ENCODE measurements at regions not wholly inside any gene's neighbourhood (a gene's known extent, or its start where the extent isn't known, plus 50 kb on each side); places are given as distances from the start of the nearest gene placed in this dataset.
"Not testable (repeated sequence)": the region's sequence is repeated elsewhere in the genome, so short reads cannot be mapped to it uniquely, and the experiment has no call there.

DNA sequence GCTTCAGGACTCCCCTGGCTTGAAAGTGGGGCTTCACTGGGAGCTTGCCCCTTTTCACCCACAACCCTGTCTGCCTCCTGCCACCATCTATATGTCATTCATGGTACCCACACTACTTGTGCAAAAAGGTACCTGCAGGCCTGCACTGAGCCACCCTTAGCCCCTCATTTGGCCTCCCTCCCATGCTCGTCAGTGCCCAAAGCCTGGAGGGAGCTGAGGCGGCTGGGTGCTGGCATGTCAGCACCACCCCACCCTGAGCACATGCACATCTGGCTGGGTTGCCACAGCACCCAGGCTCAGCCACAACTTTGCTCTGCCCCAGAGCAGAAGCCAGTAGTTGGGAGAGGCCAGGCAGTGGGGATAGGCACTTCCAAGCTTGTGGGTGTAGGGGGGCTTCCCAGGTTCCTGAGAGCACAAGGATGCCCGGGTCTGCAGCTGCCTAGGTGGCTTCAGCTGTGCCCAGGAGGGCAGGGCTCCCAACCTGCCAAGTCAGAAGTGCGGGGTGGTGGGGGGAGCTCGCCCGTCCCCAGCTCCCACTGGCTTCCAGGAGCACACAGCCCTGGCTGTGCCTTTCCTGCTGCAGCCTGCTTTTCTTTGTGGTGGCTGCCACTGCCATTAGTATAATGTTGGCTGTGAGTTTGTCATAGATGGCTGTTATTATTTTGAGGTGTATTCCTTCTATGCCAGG lies 1054.6 kb upstream of the EPHA6 start:
- DNase-seq (ENCODE audit: low spot score) = no peak

DNA sequence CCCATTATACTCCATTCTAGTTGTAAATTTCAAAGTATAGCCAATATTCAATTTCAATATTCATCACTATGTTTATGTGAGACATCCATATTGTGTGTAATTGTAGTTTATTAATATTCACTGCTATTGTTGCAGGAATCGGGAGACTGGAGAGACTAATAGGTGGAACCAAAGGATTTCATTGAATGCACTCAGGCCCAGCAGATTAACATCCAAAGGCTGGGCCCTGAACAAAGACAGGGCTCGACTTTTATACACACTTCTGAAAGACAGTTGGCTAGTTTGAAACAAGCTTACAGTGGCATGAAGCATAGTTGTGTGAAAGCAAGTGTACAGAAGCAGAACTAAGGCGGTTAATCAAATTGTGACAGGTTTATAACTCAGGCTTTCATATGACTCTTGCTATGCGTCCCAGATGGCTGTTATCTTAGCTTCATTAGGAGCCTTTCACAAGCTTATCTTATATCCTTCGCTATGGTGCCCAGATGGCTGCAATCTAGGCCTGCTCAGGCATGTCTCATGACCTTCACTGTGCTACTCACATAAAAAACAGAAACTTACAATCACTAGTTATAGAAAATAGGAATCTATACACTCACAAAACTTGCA lies 1038.8 kb upstream of the EPHA6 start:
- no peak for DNase-seq (ENCODE audit: low spot score)

DNA sequence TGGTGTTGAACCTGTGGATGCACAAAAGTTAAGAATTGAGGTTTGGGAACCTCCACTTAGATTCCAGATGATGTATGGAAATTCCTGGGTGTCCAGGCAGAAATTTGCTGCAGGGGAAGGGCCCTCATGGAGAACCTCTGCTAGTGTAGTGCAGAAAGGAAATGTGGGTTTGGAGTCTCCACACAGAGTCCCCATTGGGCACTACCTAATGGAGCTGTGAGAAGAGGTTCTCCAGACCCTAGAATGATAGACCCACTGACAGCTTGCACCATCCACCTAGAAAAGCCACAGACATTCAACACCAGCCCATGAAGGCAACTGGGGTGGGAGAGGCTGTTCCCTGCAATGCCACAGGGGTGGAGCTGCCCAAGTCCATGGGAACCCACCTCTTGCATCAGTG lies 1032.8 kb upstream of the EPHA6 start:
- no peak for DNase-seq (ENCODE audit: low spot score)

DNA sequence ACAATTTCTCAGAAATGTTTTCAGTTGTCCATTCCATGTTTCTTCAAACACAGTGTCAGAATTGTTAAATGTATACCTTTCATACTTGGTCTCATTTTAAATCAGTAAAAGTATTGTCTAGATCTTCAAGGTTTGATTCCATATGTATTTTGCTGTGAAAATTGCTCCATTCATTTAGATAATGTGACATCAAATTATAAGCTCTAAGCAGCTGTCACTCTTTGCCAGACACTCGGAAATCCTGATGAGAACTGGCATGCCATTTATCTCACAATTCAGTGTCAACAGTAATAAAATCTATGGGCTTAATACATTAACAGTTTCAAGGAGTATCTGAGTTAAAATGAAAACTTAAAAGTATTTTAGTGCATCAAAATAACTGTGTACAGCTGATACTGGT lies 1025.3 kb upstream of the EPHA6 start:
- no peak for DNase-seq (ENCODE audit: low spot score)

DNA sequence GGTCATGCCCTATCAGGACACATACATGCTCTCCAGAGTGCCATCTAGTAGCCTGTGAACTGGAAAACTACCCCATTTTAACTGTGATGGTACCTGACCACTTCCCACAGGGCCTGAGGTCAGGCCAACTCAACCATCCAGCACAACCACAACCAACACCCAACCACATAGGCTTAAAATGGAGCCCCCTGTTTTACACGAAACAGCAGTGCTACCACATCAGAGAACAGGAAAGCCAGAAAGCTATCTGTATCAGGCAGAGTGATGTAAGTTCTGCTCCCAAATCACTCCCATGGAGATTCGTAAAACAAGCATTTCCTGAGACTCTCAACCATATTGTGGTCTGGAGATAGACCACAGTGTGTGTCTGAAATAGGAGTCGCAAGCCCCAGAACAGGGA lies 1017.3 kb upstream of the EPHA6 start:
- DNase-seq (ENCODE audit: low spot score) = no peak

DNA sequence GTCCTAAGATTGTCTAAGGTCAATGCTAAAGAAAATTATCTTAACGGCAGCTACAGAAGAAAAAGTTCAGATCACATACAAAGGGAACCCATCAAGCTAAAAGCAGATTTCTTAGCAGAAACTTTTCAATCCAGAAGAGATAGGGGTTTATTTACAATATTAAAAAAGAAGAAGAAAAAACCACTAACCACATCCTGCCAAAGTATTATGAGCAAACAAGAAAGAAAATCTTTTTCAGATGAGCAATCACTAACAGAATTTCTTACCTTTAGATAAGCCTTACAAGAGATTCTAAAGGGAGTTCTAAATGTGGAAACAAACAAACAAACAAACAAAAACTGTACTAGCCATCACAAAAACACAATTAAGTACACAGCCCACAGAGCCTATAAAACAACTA lies 1015.8 kb upstream of the EPHA6 start:
- no peak for DNase-seq (ENCODE audit: low spot score)

DNA sequence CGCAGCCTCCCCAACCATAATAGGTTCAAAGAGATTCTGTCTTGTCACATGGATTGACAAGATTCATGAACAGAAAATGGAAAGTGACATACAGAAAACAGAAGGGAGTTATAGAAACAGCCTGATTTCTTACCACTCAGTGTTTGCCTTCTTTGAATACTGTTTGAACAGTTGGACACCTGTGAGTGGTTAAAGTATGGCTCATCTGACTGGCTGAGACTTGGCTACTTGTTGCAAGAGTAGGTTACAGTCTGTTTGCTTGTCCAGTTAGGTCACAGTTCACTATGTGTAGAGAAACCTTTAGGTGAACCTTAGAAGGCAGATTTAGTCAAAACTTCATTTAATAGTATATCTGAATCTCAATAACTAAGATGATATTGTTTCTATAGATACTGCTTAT lies 1003.9 kb upstream of the EPHA6 start:
- DNase-seq (ENCODE audit: low spot score) = no peak

DNA sequence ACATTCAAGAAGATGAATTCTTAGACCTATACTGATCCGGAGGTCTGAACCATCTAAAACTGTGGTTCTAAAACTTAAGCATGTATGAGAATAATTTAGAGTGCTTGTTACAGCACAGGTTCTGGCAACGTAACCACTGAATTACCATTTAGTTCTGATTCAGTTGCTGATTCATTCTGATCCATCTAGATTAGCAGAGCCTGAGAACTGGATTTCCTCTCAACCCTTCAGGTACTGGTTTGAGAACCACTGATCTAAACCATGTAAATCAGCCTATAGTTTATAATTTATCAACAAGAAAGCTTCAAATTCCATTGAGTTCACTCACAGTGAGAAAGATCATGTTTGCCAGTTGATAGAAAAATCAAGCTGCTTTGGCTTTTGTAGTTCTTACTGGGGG lies 1001.1 kb upstream of the EPHA6 start:
- DNase-seq (ENCODE audit: low spot score) = no peak

DNA sequence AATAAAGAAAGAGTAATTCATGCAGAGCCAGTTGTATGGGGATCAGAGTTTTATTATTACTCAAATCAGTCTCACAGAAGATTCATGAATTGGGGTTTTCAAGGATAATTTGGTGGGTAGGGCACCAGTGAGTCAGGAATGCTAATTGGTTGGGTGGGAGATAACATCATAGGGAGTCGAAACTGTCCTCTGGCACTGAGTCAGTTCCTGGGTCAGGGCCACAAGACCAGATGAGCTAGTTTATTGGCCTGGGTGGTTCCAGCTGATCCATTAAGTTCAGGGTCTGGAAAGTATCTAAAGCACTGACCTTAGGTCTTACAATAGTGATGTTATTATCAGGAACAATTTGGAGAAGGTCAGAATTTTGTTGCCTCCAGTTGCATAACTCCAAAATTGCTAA lies 998.6 kb upstream of the EPHA6 start:
- no peak for DNase-seq (ENCODE audit: low spot score)

DNA sequence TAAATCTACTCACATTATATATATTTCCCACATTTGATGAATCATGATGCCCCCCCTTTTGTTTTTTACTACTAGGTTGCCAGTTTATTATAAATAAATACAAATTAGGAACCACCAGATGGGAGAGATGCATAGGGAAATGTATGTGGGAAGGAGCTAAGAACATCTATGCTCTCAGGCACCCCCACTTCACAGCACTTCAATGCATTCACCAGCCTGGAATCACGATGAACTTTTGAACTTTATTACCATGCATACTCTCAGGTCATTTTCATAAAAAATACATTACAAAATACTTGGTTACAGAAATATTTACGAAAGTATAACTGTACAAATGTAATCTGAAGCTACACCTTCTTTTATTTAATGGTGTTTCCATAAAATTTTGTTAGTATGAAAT lies 988.0 kb upstream of the EPHA6 start:
- no peak for DNase-seq (ENCODE audit: low spot score)

DNA sequence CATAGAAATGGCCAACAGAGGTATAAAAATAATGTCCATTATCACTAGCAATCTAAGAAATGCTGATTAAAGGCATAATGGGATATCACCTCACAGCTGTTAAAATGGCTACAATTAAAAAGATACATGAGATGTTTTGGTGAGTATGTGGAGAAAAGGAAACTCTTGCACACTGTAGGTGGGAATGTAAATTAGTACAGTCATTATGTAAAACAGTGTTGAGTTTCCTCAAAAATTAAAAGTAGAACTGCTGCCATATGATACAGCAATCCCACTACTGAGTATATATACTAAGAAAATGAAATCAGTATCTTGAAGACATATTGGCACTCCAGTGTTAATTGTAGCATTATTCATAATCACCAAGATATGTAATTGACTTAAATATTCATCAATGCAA lies 982.2 kb upstream of the EPHA6 start:
- no peak for DNase-seq (ENCODE audit: low spot score)

DNA sequence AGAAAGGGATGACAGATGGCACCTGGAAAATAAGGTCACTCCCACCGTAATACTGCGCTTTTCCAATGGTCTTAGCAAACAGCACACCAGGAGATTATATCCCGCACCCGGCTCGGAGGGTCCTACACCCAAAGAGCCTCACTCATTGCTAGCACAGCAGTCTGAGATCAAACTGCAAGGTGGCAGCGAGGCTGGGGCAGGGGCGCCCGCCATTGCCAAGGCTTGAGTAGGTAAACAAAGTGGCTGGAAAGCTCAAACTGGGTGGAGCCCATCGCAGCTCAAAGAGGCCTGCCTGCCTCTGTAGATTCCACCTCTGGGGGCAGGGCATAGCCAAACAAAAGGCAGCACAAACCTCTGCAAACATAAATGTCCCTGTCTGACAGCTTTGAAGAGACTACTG lies 953.8 kb upstream of the EPHA6 start:
- not testable (repeated sequence) for DNase-seq (ENCODE audit: low spot score)

DNA sequence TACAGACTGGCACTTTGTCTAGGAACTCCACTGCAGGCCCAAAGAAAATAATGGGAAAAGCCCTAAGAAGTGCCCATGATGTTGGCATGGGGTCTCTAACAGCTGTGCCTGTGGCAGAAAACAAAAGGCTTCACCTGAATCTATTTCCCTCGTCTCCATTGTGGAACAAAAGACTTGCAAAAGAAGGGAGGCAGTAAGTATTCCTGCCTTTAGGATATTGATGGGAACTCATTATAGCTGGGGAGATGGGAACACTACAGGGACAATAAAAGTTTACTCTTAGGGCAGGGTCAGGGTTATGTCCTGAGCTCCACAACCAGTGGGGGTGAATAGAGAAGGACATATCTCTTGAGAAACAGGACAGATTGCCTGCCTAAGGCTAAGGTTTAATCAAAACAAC lies 930.6 kb upstream of the EPHA6 start:
- no peak for DNase-seq (ENCODE audit: low spot score)

DNA sequence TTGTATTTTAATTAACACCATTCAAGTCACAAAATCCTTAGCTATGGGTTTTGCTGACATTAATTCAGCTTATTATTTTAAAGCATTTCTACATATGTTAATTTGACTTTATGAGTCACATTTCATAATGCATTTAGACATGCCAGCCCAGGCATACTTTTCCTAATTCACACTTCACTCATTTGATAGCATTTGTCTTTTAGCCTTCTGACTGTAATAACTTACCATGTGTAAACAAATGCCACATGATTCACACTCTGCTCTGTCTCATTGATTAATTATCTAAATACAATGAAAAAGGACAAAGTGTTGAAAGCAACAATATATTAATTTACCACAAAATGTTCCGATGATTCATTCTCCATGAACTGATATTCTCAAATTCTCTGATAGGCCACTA lies 927.8 kb upstream of the EPHA6 start:
- no peak for DNase-seq (ENCODE audit: low spot score)

DNA sequence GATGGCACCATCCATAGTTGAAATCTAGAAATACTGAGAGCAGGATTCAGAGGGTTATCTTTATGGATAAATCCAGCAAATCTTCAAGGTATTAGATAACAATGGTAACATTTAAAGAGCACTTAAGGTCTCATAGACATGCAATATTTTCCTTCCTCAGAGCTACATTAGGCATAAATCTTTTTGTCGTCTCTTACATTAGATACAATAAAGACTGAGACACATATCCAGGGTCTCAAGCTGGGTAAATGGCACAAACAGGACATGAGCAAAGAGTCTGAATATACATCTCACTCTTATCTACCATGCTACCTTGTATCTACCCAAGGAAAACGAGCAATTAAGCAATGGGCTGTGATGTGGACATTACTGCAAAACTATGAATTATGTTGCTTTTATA lies 927.3 kb upstream of the EPHA6 start:
- DNase-seq (ENCODE audit: low spot score) = no peak

DNA sequence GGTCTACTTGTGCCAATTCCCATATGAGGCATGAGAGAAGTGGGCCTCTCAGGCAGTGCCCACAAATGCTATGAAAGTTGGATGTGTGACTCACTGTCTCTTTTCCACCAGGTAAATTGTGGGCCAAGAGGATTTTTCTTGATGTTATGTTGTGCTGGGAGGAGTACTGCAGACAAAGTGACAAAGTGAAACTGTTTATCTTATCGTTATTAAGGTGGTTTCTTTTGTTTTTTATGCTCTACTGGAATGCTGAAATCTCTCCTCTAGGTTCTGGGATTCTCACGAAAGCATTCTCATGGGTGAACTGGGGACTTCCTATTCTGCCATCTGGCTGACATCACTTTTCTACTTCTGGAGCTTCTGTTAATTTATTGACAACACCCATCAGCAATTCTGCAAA lies 919.6 kb upstream of the EPHA6 start:
- DNase-seq (ENCODE audit: low spot score) = no peak

DNA sequence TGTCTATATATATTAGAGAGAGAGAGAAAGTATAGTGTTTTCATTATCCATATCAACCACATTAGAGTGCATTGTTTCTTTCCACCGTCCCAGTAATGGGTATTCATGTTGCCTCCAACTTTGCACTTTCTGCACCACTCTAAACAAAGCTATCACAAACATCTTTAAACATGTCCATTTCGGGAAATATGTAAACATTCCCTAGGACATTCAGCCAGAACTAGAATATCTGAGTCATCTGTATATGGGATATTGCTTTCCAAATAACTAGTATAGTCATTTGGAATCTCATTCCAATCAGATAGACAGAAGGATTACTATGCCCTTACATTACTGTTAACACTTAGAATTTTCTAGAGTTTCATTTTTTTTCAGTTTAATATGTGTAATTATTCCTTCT lies 914.9 kb upstream of the EPHA6 start:
- DNase-seq (ENCODE audit: low spot score) = no peak

DNA sequence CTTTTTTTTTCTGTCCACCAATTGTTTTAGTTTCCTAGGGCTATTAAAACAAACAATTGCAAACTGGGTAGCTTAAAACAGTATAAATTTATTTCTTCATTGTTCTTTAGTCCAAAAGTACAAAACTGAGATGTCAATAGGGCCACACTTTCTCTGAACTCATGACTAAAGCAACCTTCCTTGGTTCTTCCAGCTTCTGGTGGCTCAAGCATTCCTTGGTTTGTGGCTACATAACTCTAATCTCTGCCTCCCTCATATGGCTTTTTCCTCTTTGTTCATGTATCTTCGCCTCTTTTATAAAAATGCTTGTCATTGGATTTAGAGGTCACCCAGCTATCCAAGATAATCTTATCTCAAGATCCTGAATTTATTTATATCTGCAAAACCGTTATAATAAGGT lies 914.5 kb upstream of the EPHA6 start:
- DNase-seq (ENCODE audit: low spot score) = no peak

DNA sequence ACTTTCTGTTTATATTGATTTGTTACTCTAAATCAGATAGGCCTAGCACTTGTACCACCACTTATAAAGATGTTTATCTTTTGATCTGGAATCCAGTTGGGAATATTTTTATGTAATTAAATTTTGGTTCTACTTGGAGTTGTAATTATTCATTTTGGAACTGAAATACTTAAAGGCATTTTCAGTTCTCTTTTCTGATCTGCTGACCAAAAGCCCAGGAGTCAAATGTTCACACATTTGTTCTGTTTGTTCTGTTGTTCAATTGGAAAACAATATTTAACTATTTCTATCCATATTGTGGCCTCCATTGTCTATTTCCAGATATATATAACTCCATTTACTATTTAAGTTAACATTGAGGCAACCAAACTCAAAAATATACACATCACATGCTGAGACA lies 912.4 kb upstream of the EPHA6 start:
- DNase-seq (ENCODE audit: low spot score) = no peak

DNA sequence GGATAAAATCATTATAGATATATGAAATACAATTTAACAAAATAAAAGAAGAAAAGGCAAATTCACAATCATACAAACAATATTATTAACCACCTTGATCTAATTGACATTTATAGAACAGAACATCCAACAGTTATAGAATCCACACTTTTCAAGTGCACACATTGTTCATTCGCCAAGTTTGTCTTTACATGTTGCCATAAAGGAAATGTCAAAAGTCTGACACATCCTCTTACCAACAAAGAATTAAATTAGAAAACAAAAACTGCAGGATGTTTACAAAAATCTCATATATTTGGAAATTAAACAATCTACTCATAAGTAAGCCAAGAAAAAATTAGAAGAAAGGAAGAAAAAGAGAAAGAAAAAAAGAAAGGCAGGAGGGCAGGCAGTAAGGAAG lies 909.2 kb upstream of the EPHA6 start:
- no peak for DNase-seq (ENCODE audit: low spot score)

DNA sequence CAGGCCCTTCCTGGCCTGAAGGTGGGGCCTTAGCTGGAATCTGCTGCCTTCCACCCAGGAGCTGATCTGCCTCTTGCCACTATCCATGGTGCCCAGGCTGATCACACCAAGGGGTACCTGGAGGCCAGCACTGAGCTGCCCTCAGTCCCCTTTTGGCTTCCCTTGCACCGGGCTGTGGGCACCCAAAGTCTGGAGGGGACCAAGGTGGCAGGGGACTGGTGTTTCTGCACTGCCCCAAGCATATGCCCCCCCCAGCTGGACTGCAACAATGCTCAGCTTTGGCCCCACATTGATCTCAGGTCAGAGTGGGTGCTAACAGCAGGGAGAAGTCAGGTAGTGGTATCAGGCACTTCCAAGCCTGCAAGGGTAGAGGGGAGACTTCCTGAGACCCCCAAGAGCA lies 902.6 kb upstream of the EPHA6 start:
- DNase-seq (ENCODE audit: low spot score) = no peak

DNA sequence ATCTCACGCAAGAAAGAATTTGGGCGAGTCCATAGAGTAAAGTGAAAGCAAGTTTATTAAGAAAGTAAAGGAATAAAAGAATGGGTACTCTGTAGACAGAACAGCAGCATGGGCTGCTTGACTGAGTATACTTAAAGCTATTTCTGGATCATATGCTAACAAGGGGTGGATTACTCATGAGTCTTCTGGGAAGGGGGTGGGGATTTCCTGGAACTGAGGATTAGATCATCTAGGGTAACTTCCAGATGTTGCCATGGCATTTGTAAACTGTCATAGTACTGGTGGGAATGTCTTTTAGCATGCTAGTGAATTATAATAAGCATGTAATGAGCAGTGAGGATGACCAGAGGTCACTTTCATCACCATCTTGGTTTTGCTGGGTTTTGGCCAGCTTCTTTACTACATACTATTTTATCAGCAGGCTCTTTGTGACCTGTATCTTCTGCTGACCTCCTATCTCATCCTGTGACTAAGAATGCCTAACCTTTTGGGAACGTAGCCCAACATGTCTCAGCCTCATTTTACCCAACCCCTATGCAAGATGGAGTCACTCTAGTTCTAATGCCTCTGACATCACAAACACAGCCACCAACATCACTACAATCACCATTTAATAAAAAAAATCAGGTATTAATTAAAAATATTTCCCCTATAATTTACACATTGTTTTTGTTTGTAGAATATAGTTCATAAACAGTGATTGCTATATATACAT lies 890.7 kb upstream of the EPHA6 start:
- DNase-seq (ENCODE audit: low spot score) = peak; percentile 74

DNA sequence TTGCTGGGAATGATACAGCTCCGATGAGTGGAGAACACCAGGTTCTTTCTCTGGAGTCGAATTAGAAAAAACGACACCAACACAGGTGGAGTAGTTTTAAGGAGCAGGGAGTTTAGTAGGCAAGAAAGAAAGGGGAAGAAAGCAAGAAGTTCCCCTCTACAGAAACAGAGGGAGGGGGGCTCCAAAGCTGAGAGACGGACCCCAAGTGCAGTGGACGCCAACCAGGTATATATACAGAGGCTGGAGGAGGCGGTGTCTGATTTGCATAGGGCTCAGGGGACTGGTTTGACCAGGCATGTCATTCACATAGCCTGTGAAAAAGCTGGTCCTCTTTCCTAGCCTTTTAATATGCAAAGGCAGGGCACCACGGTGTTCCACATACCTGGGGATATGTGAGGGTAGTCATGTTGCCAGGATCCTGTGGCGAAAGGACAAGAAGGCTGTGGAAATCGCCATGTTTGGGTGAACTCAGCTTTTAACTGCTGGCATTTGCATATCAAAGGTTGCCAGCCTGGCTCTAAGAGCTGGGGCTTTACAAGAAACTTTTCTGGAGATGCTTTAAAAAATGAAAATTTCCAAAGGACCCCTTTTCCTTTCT lies 887.4 kb upstream of the EPHA6 start:
- DNase-seq (ENCODE audit: low spot score) = no peak
